GM23338 (cell line): ENCODE measurements at regions not wholly inside any gene's neighbourhood (a gene's known extent, or its start where the extent isn't known, plus 50 kb on each side); places are given as distances from the start of the nearest gene placed in this dataset.

Experiments
- CREB1 ChIP-seq: fragments of 250-450 bp; sonication (Bioruptor Pico); IDR thresholded peaks from 2 replicates; pipeline ENCODE4 v1.5.0; 2020; ENCODE audit warnings: low read depth, mild to moderate bottlenecking, moderate library complexity
- EZH2 ChIP-seq: fragments of 200-600 bp; sonication (generic); IDR thresholded peaks from one replicate; pipeline ENCODE4 v1.8.0; 2017; ENCODE audit warnings: antibody characterized with exemption, mild to moderate bottlenecking, low read depth; ENCODE audit not compliant: unreplicated experiment
- JUNB ChIP-seq: IDR thresholded peaks from one replicate; pipeline ENCODE4 v1.6.1; 2016; ENCODE audit warnings: antibody characterized with exemption; ENCODE audit not compliant: unreplicated experiment
- POLR2AphosphoS5 ChIP-seq: IDR thresholded peaks from 2 replicates; pipeline ENCODE4 v1.6.1; 2016; ENCODE audit warnings: antibody characterized with exemption, low read depth
- ZNF114 ChIP-seq: fragments of 250-450 bp; sonication (Bioruptor Pico); IDR thresholded peaks from 2 replicates; pipeline ENCODE4 v1.5.0; 2020; ENCODE audit warnings: mild to moderate bottlenecking, moderate library complexity
- ZNF331 ChIP-seq: fragments of 250-450 bp; sonication (Bioruptor Pico); IDR thresholded peaks from 2 replicates; pipeline ENCODE4 v1.5.0; 2020; ENCODE audit warnings: low read depth, mild to moderate bottlenecking, moderate library complexity
- TF ChIP-seq, protein P1 (sequence below): IDR thresholded peaks from one replicate; pipeline ENCODE4 v1.6.1; 2018; ENCODE audit warnings: antibody characterized with exemption; ENCODE audit not compliant: unreplicated experiment
- TF ChIP-seq, protein P2 (sequence below), 2 experiments: fragments of 200-600 bp in 1 of 2; sonication (generic) in 1 of 2; conservative IDR thresholded peaks; 2 replicates each; pipeline versions ENCODE4 v1.5.1 to v1.6.1; 2016 to 2017; ENCODE audit warnings: antibody characterized with exemption in 2 of 2, low read depth in 2 of 2, mild to moderate bottlenecking in 2 of 2, moderate library complexity in 1 of 2

DNA sequence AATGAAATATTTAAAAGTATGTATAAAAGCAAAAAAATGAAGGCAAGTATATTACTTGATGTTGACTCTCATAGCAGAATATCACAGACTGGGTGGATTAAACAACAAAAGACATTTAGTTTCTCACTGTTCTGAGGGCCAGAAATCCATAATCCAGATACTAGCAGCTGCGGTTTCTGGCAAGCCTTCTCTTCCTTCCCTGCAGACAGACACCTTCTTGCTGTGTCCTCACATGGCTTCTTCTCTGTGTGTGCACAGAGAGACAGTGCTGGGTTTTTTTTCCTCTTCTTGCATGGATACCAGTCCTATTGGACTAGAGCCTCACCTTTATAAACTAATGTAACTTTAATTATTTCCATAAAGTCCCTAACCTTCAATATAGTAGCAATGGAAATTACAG lies 127.9 kb upstream of the AKR1E2 start:
- no peak for TF ChIP-seq EZH2
- TF ChIP-seq, protein P1, sequence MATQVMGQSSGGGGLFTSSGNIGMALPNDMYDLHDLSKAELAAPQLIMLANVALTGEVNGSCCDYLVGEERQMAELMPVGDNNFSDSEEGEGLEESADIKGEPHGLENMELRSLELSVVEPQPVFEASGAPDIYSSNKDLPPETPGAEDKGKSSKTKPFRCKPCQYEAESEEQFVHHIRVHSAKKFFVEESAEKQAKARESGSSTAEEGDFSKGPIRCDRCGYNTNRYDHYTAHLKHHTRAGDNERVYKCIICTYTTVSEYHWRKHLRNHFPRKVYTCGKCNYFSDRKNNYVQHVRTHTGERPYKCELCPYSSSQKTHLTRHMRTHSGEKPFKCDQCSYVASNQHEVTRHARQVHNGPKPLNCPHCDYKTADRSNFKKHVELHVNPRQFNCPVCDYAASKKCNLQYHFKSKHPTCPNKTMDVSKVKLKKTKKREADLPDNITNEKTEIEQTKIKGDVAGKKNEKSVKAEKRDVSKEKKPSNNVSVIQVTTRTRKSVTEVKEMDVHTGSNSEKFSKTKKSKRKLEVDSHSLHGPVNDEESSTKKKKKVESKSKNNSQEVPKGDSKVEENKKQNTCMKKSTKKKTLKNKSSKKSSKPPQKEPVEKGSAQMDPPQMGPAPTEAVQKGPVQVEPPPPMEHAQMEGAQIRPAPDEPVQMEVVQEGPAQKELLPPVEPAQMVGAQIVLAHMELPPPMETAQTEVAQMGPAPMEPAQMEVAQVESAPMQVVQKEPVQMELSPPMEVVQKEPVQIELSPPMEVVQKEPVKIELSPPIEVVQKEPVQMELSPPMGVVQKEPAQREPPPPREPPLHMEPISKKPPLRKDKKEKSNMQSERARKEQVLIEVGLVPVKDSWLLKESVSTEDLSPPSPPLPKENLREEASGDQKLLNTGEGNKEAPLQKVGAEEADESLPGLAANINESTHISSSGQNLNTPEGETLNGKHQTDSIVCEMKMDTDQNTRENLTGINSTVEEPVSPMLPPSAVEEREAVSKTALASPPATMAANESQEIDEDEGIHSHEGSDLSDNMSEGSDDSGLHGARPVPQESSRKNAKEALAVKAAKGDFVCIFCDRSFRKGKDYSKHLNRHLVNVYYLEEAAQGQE: no peak
- TF ChIP-seq, protein P2, sequence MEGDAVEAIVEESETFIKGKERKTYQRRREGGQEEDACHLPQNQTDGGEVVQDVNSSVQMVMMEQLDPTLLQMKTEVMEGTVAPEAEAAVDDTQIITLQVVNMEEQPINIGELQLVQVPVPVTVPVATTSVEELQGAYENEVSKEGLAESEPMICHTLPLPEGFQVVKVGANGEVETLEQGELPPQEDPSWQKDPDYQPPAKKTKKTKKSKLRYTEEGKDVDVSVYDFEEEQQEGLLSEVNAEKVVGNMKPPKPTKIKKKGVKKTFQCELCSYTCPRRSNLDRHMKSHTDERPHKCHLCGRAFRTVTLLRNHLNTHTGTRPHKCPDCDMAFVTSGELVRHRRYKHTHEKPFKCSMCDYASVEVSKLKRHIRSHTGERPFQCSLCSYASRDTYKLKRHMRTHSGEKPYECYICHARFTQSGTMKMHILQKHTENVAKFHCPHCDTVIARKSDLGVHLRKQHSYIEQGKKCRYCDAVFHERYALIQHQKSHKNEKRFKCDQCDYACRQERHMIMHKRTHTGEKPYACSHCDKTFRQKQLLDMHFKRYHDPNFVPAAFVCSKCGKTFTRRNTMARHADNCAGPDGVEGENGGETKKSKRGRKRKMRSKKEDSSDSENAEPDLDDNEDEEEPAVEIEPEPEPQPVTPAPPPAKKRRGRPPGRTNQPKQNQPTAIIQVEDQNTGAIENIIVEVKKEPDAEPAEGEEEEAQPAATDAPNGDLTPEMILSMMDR (conservative IDR thresholded peaks at IDR 0.05; ENCODE audit: low read depth in 2 of 2): no peak
- TF ChIP-seq POLR2AphosphoS5: no peak
- no peak for TF ChIP-seq CREB1 (CRISPR knock-in tag)
- no peak for TF ChIP-seq ZNF331 (CRISPR knock-in tag)
- TF ChIP-seq JUNB: no peak
- no peak for TF ChIP-seq ZNF114 (CRISPR knock-in tag)
